ENCODE measurements at regions not wholly inside any gene's neighbourhood (a gene's known extent, or its start where the extent isn't known, plus 50 kb on each side); places are given as distances from the start of the nearest gene placed in this dataset.

DNA sequence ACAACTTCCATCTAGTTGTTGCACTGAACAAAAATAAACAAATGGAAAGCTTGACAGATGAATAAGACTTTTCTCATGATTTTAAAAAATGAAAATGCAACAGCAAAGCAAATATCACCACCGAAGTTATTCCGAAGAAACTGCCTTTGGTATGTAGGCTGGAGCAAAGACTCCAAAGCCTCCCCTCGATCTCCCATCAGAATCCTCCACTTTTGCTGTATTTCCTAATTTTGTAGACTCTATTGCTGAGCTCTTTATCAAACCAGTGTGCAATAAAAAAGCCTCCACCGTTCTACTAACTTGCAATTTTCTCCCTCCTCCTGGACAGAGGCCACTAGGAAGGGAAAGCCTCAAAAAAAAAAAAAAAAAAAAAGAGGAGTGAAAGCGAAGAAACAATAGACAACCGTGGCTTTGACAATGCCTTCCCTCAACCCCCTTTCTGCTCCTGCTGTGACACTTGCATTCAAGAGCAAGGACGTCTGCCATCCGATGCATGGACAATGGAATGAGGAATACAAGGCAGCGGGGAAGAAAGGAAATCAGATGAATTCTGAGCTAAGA, 190.9 kb upstream of the BLID start:
- TF ChIP-seq, protein P1, sequence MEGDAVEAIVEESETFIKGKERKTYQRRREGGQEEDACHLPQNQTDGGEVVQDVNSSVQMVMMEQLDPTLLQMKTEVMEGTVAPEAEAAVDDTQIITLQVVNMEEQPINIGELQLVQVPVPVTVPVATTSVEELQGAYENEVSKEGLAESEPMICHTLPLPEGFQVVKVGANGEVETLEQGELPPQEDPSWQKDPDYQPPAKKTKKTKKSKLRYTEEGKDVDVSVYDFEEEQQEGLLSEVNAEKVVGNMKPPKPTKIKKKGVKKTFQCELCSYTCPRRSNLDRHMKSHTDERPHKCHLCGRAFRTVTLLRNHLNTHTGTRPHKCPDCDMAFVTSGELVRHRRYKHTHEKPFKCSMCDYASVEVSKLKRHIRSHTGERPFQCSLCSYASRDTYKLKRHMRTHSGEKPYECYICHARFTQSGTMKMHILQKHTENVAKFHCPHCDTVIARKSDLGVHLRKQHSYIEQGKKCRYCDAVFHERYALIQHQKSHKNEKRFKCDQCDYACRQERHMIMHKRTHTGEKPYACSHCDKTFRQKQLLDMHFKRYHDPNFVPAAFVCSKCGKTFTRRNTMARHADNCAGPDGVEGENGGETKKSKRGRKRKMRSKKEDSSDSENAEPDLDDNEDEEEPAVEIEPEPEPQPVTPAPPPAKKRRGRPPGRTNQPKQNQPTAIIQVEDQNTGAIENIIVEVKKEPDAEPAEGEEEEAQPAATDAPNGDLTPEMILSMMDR (conservative IDR thresholded peaks at IDR 0.05; ENCODE audit: low read length) = no peak
- TF ChIP-seq EZH2phosphoT487 (IDR thresholded peaks at IDR 0.05; ENCODE audit: borderline replicate concordance) = no peak

All from Loucy (cell line).